LNCAP (cell line): ENCODE measurements at regions not wholly inside any gene's neighbourhood (a gene's known extent, or its start where the extent isn't known, plus 50 kb on each side); places are given as distances from the start of the nearest gene placed in this dataset.

Source experiments
- TF ChIP-seq, protein P1 (sequence below): fragments of 450-650 bp; IDR thresholded peaks from 2 replicates; pipeline ENCODE4 v1.5.1; 2017; ENCODE audit warnings: mild to moderate bottlenecking

DNA sequence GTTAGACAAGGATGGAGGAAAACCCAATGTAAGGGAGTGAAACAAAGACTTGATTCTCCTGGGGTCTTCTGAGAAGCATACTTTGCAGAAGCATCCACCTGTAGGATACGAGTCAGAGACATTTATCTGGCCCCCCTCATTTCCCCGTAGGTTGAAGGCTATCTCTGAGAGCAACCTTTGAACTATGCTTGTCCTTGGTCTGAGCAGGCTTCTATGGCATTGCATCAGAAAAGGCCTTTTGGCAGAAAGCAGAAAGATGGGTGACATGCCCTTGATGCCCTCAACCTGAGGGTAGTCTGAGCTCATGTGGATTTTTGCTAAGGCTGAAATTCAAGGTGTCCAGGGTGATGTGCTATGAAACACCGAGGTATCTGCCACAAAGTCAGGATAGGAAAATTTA, 131.6 kb upstream of the SGO1 start:
- TF ChIP-seq, protein P1, sequence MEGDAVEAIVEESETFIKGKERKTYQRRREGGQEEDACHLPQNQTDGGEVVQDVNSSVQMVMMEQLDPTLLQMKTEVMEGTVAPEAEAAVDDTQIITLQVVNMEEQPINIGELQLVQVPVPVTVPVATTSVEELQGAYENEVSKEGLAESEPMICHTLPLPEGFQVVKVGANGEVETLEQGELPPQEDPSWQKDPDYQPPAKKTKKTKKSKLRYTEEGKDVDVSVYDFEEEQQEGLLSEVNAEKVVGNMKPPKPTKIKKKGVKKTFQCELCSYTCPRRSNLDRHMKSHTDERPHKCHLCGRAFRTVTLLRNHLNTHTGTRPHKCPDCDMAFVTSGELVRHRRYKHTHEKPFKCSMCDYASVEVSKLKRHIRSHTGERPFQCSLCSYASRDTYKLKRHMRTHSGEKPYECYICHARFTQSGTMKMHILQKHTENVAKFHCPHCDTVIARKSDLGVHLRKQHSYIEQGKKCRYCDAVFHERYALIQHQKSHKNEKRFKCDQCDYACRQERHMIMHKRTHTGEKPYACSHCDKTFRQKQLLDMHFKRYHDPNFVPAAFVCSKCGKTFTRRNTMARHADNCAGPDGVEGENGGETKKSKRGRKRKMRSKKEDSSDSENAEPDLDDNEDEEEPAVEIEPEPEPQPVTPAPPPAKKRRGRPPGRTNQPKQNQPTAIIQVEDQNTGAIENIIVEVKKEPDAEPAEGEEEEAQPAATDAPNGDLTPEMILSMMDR = no peak

DNA sequence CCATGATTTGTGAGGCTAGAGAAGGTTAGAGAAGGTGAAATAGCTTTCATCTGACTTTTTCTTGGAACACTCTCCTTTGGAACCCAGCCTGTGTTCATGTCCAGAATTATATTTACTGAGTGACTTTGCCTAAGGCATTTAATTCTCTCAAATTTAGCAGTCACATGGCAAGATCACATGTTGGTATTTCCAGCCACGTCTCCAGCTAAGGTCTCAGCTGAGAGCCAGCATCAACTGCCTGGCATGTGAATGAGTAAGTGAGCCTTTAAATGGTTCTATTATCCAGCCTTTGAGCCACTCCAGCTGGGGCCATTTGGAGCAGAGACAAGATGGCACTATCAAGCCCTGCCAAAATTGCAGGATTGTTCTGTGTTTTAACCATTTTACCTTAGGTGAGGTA, 130.2 kb upstream of the SGO1 start:
- TF ChIP-seq, protein P1 = no peak

DNA sequence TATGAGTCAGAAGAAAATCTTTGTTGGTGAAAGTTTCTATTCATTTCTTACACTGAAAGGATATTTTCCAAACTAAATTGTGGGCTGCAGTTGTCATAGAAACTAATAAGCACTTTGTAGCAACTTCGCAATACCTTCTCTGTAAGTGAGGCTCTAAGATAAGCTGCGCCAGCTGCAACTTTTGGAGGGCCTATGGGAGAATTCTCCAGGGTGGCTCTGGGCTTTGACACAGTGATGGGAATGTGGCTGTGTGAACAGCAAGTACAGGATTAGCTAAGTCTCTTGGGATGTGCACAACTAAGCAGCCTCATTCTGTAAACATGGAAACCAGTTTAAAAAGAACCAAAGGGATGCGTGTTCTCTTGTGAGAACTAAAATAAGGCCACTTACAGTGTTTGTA, 124.6 kb upstream of the SGO1 start:
- TF ChIP-seq, protein P1 = no peak

DNA sequence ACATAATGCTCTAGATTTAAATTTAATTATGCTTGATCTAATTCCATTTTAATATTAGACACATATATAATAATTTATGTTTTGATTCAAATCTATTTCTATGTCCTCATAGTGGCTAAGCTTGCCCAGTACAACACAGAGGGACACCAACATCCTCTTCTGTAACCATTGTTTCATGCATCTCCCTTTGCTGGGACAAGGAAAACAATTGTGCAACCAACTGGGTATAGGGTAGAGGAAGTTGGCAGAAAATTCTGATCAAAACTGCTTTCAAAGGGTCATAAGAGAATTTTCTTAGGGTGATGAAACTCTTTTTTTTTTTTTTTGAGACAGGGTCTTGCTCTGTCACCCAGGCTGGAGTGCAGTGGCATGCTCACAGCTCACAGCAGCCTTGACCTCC, 121.4 kb upstream of the SGO1 start:
- TF ChIP-seq, protein P1 = no peak

DNA sequence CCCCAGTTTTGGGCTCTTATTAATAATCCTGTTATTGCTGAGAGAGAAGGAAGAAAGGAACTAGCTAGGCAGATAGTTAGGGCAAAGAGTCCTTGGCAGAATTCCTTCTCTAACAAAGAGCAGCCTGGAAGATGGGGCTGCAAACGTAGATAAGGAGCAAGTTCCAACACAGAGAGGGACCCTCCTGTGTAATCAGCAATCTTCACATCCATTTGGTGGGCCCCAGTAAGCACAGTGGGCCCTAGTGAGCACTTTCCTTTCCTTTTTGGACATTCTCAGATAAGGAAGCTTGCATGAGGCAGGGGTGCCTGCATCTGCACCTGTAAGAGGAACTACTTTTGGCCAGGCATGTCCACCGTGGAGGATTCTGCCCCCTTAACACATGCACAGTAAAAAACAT, 119.6 kb upstream of the SGO1 start:
- TF ChIP-seq, protein P1 = no peak

DNA sequence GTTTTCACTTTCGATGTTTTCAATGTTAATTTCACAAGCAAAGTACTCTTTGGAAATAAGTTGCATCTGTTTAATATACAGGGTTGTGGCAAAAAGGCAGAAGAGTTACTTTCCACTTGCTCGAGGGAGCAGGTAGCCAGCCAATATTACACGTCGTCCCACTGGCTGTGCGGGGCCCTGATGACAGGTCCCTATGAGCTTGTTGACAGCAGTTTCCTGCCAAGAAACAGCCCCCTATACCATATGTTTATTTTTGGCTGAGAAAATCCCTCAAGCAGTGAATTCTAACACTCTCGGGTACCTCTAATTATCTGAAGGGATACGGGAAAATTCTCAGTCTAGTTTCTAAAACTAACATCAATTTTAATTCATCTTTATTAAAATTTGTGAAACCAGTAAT, 116.8 kb upstream of the SGO1 start:
- TF ChIP-seq, protein P1 = no peak

DNA sequence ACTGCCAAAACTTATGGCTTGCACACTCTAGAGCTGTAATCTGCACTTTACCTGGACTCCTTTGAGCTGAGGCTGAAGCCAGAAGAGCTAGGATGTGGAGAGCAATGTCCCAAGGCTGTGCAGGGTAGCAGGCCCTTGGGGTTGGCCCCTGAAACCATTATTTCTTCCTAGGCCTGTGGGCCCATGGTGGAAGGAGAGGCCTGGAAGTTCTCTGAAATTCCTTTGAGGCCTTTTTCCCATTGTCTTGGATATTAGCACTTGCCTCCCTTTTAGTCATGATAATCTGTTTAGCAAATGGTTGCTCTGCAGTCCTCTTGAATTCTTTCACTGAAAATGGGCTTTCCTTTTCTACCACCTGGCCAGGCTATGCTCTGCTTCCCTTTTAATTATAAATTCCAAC, 102.0 kb upstream of the SGO1 start:
- TF ChIP-seq, protein P1 = no peak

DNA sequence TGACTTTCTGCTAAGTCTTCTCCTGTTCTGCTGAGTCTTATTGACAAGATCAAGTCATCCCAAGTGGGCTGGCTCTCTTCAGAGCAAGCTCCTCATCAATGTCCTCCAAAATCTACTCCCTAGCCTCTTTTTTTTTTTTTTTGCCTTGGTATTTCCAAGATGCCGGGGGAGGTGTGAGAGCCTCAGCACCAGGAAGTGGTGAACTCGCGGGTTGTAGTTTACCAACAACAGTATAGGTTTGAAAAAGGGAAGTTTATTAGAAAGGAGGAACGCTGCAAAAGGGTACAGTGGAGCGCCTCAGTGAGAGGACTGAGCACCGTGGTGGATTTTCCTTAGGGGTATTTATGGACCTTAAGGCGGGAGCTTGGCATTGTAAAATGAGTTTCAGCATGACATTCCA, 94.3 kb upstream of the SGO1 start:
- TF ChIP-seq, protein P1 = no peak
